K562 (cell line): ENCODE measurements at regions not wholly inside any gene's neighbourhood (a gene's known extent, or its start where the extent isn't known, plus 50 kb on each side); places are given as distances from the start of the nearest gene placed in this dataset.

Experiments
- ATAC-seq: fragments of 200-7000 bp; cut with Tn5 transposase; 3 replicates; pipeline ENCODE4 v1.9.1; 2020; ENCODE audit warnings: moderate library complexity
- BruUV-seq: library from RNA; stranded (reverse); fragments of 400-500 nt; replicated peaks from 2 replicates; lab custom pipeline; 2021; lab: Mats Ljungman, UMichigan
- CTCF ChIA-PET: fragments of 300-600 bp; formaldehyde crosslinking; extraction: SDS; loops from one replicate; lab custom pipeline; 2021; ENCODE audit warnings: low intra/inter-chr PET ratio; lab: Yijun Ruan, JAX
- POLR2A ChIA-PET: fragments of 300-600, 350-650 bp; sonication (Branson Sonifier 250); formaldehyde crosslinking; extraction: SDS; loops from one replicate; lab custom pipeline; 2021; ENCODE audit warnings: antibody characterized with exemption, inconsistent platforms; lab: Yijun Ruan, JAX
- DNase-seq, 4 experiments: peaks; one replicate each; pipeline versions ENCODE4 v3.0.0 to v3.0.0-alpha.2; 2011 to 2018; ENCODE audit warnings: low spot score in 3 of 4, mixed read lengths in 3 of 4; ENCODE audit errors: extremely low read depth in 1 of 4
- FAIRE-seq: peaks from 2 replicates; lab custom pipeline; 2011; peaks lifted over from hg19 to GRCh38; lab: Jason Lieb, UNC
- H2AFZ ChIP-seq: 2 replicates; pipeline ENCODE4 v1.6.0; 2011; ENCODE audit warnings: low read depth, low read length, control low read depth, inconsistent platforms
- H3K27ac ChIP-seq: fragments of 200-600 bp; 3 replicates; pipeline ENCODE4 v1.8.0; 2011; ENCODE audit warnings: low read depth, mild to moderate bottlenecking, control low read depth, inconsistent platforms, low read length, moderate library complexity, mixed read lengths; ENCODE audit errors: extremely low read depth
- H3K27me3 ChIP-seq, 2 experiments: fragments of 300-600 bp in 1 of 2; 2 replicates in 1 of 2; 3 replicates in 1 of 2; pipeline versions ENCODE4 v1.6.0 to v1.8.0; 2011; ENCODE audit warnings: inconsistent platforms in 2 of 2, low read length in 2 of 2, mild to moderate bottlenecking in 1 of 2, mixed read lengths in 1 of 2, moderate library complexity in 1 of 2; ENCODE audit not compliant: control insufficient read depth in 2 of 2, insufficient read depth in 2 of 2
- H3K36me3 ChIP-seq: fragments of 300-600 bp; 3 replicates; pipeline ENCODE4 v1.8.0; 2011; ENCODE audit warnings: mild to moderate bottlenecking, low read length, inconsistent platforms; ENCODE audit not compliant: control insufficient read depth, insufficient read depth
- H3K4me1 ChIP-seq, 2 experiments: fragments of 200-600 bp in 1 of 2; replicated peaks in 1 of 2; 2 replicates in 1 of 2; 3 replicates in 1 of 2; pipeline versions ENCODE4 v1.5.1 to v1.8.0; 2011; ENCODE audit warnings: inconsistent platforms in 2 of 2, low read length in 2 of 2, mild to moderate bottlenecking in 1 of 2, mixed read lengths in 1 of 2, moderate library complexity in 1 of 2; ENCODE audit not compliant: control insufficient read depth in 2 of 2, insufficient read depth in 2 of 2
- H3K4me2 ChIP-seq: 2 replicates; pipeline ENCODE4 v1.6.1; 2011; ENCODE audit warnings: low read length, control low read depth, inconsistent platforms, mixed read lengths; ENCODE audit not compliant: insufficient read depth
- H3K4me3 ChIP-seq: fragments of 200-600 bp; sonication (generic), shearing (Covaris generic); 2 replicates; pipeline ENCODE4 v1.5.1; 2016; ENCODE audit warnings: control low read depth, inconsistent platforms
- H3K79me2 ChIP-seq: fragments of 200-600 bp; 3 replicates; pipeline ENCODE4 v1.8.0; 2011; ENCODE audit warnings: low read length, inconsistent platforms; ENCODE audit not compliant: control insufficient read depth, insufficient read depth
- H3K9ac ChIP-seq, 2 experiments: 2 replicates each; pipeline versions ENCODE4 v1.6.0 to v1.6.1; 2011; ENCODE audit warnings: low read depth in 2 of 2, low read length in 2 of 2, control low read depth in 1 of 2, inconsistent platforms in 1 of 2, mild to moderate bottlenecking in 1 of 2, mixed read lengths in 1 of 2; ENCODE audit not compliant: insufficient read depth in 1 of 2
- H3K9me1 ChIP-seq: one replicate; pipeline ENCODE4 v1.6.0; 2011; ENCODE audit warnings: inconsistent platforms, mild to moderate bottlenecking, low read length, moderate library complexity; ENCODE audit not compliant: control insufficient read depth, insufficient read depth
- H3K9me3 ChIP-seq: replicated peaks from 2 replicates; pipeline ENCODE4 v1.5.1; 2011; ENCODE audit warnings: low read depth, low read length, inconsistent platforms; ENCODE audit not compliant: control insufficient read depth, insufficient read depth
- H4K20me1 ChIP-seq: replicated peaks from 2 replicates; pipeline ENCODE4 v1.6.1; 2011; ENCODE audit warnings: low read length, inconsistent platforms, mixed read lengths; ENCODE audit not compliant: control insufficient read depth, insufficient read depth
- JUNB ChIP-seq: fragments of 450-650 bp; formaldehyde crosslinking; conservative IDR thresholded peaks from 2 replicates; pipeline ENCODE4 v1.4.0; 2020; ENCODE audit warnings: mild to moderate bottlenecking
- NFIC ChIP-seq: fragments of 450-650 bp; IDR thresholded peaks from 2 replicates; pipeline ENCODE4 v1.6.1; 2017; ENCODE audit warnings: mild to moderate bottlenecking, inconsistent platforms
- PBX2 ChIP-seq, 2 experiments: IDR thresholded peaks in 1 of 2; conservative IDR thresholded peaks in 1 of 2; 2 replicates each; pipeline ENCODE4 v1.6.1; 2016; ENCODE audit warnings: low read depth in 2 of 2, mild to moderate bottlenecking in 1 of 2, missing compliant biosample characterization in 1 of 2, missing genetic modification characterization in 1 of 2, moderate library complexity in 1 of 2
- RFX7 ChIP-seq: fragments of 250-450 bp; sonication (Bioruptor Pico); IDR thresholded peaks from 2 replicates; pipeline ENCODE4 v1.5.1; 2021; ENCODE audit warnings: mild to moderate bottlenecking
- SMARCB1 ChIP-seq: IDR thresholded peaks from 2 replicates; pipeline ENCODE4 v1.6.1; 2011; ENCODE audit warnings: improper control_type of control experiment, low read depth; ENCODE audit not compliant: insufficient read length
- SPI1 ChIP-seq: IDR thresholded peaks from 2 replicates; pipeline ENCODE4 v1.6.1; 2011; ENCODE audit warnings: low read depth, low read length, control low read depth, borderline replicate concordance
- TCFL5 ChIP-seq: fragments of 250-450 bp; sonication (Bioruptor Pico); conservative IDR thresholded peaks from 2 replicates; pipeline ENCODE4 v1.6.1; 2021; ENCODE audit warnings: mild to moderate bottlenecking, moderate library complexity, matching md5 sums
- ZNF212 ChIP-seq: fragments of 450-650 bp; formaldehyde crosslinking; IDR thresholded peaks from 2 replicates; pipeline ENCODE4 v1.4.0; 2020; ENCODE audit warnings: mild to moderate bottlenecking
- WGBS: fragments of 100-300 bp; shearing (Covaris generic); methylation state at CpG from one replicate; pipeline ENCODE4 v1.1.6; 2016; ENCODE audit warnings: low coverage, mixed read lengths; ENCODE audit not compliant: insufficient coverage; ENCODE audit errors: missing lambda C conversion rate; 5-methylcytosine and 5-hydroxymethylcytosine counted together
- in situ Hi-C: fragments of 300-500 bp; cut with MboI; formaldehyde crosslinking; loops from 4 replicates; pipeline ENCODE4 v1.15.0; 2018; ENCODE audit warnings: inconsistent platforms, mixed read lengths
- intact Hi-C: fragments of 100-400 bp; cut with micrococcal nuclease; formaldehyde crosslinking; loops from 2 replicates; pipeline ENCODE4 v1.14.2; 2022

GRCh38 chr10:30188101-30188500 lies 128.7 kb upstream of the JCAD start:
- POLR2A ChIA-PET: interaction anchor here (0.6 kb wide), 2 partner anchors 58 to 177 kb away, joined by 3 read pairs; no protein-coding TSS in a partner anchor
- in situ Hi-C loops: no loop called here
- CTCF ChIA-PET: no interaction called here
- BruUV-seq: no TSS peak
- no peaks in the 10 kb centered on the region for H3K9me1 ChIP-seq
- H3K79me2 ChIP-seq: no peaks in the 10 kb centered on the region
- no peak overlapping the region for H3K4me2 ChIP-seq
- no peaks in the 10 kb centered on the region for H3K36me3 ChIP-seq
- WGBS: 9% methylated on average over 2 of the region's 3 CpGs
- H3K4me3 ChIP-seq: no peak overlapping the region
- no peak overlapping the region for H2AFZ ChIP-seq
- TF ChIP-seq SPI1 (no peak), JUNB (CRISPR knock-in tag) (no peak), PBX2 (CRISPR knock-in tag; IDR thresholded peaks at IDR 0.05; ENCODE audit: low read depth) (no peak), PBX2 (tag; conservative IDR thresholded peaks at IDR 0.05; ENCODE audit: low read depth) (no peak), NFIC (no peak), RFX7 (CRISPR knock-in tag) (no peak), SMARCB1 (no peak), ZNF212 (CRISPR knock-in tag) (no peak), TCFL5 (CRISPR knock-in tag) (no peak)
- H4K20me1 ChIP-seq: no peaks in the 10 kb centered on the region
- DNase-seq: no peak
- H3K9ac ChIP-seq: no peak overlapping the region
- FAIRE-seq: no peak
- H3K4me1 ChIP-seq: peaks cover 9% of the 10 kb centered on the region in 2 experiments; a peak in 3 of 5 replicates
- no peak for ATAC-seq
- no peak overlapping the region for H3K27ac ChIP-seq
- no peaks in the 10 kb centered on the region for H3K9me3 ChIP-seq
- intact Hi-C loops: loop anchor here (10.0 kb wide), 1 partner anchor 173 kb away; no protein-coding TSS in a partner anchor
- peaks cover 11 to 30% of the 10 kb centered on the region in 2 experiments; a peak in 4 of 5 replicates for H3K27me3 ChIP-seq
